HCT116 (cell line): ENCODE measurements at regions not wholly inside any gene's neighbourhood (a gene's known extent, or its start where the extent isn't known, plus 50 kb on each side); places are given as distances from the start of the nearest gene placed in this dataset.

Experiments
- ATAC-seq: fragments of 200-7000 bp; cut with Tn5 transposase; 2 replicates; pipeline ENCODE4 v1.9.1; 2020; ENCODE audit warnings: mild to moderate bottlenecking, moderate library complexity
- BruUV-seq: library from RNA; stranded (reverse); fragments of 400-500 nt; replicated peaks from 2 replicates; lab custom pipeline; 2021; lab: Mats Ljungman, UMichigan
- CTCF ChIA-PET: fragments of 300-600 bp; sonication (Branson Sonifier 250); formaldehyde crosslinking; loops from one replicate; lab custom pipeline; 2021; ENCODE audit warnings: antibody characterized with exemption; lab: Charles Lee
- POLR2A ChIA-PET: fragments of 300-600, 350-600 bp; sonication (Branson Sonifier 250); formaldehyde crosslinking; loops from one replicate; lab custom pipeline; 2021; ENCODE audit warnings: antibody characterized with exemption; lab: Charles Lee
- RAD21 ChIA-PET, 2 experiments: fragments of 300-600 bp; sonication (Branson Sonifier 250); formaldehyde crosslinking; loops; one replicate each; lab custom pipeline; 2023; ENCODE audit warnings: low total read pairs in 2 of 2; ENCODE audit not compliant: uncharacterized antibody in 2 of 2, unreplicated experiment in 2 of 2, low non-redundant PET in 1 of 2; lab: Charles Lee
- DNase-seq: peaks from one replicate; pipeline ENCODE4 v3.0.0-alpha.2; 2010; ENCODE audit warnings: low read depth, low spot score
- H2AFZ ChIP-seq: fragments of 200-600 bp; shearing (Covaris generic), sonication (generic); 2 replicates; pipeline ENCODE4 v1.6.1; 2017; ENCODE audit warnings: low read depth, mixed run types, mixed read lengths, antibody characterized with exemption, low read length; ENCODE audit not compliant: poor library complexity, severe bottlenecking
- H3K27ac ChIP-seq: 2 replicates; pipeline ENCODE4 v1.5.1; 2012; ENCODE audit warnings: low read depth, low read length
- H3K27me3 ChIP-seq: fragments of 200-600 bp; sonication (generic); 2 replicates; pipeline ENCODE4 v1.6.1; 2016; ENCODE audit warnings: mixed run types, low read length, mixed read lengths; ENCODE audit not compliant: insufficient read depth
- H3K36me3 ChIP-seq, 2 experiments: fragments of 200-500 bp in 1 of 2; fragments of 200-600 bp in 1 of 2; sonication (Bioruptor generic) in 1 of 2; sonication (generic) in 1 of 2; 2 replicates each; pipeline versions ENCODE4 v1.5.1 to v1.6.1; 2014 to 2016; ENCODE audit warnings: low read length in 2 of 2, inconsistent platforms in 1 of 2, mixed read lengths in 1 of 2, mixed run types in 1 of 2; ENCODE audit not compliant: insufficient read depth in 2 of 2, control insufficient read depth in 1 of 2
- H3K4me1 ChIP-seq, 2 experiments: fragments of 200-600 bp in 1 of 2; sonication (generic) in 1 of 2; 2 replicates each; pipeline versions ENCODE4 v1.5.1 to v1.6.1; 2012 to 2017; ENCODE audit warnings: low read length in 2 of 2, inconsistent platforms in 1 of 2, mild to moderate bottlenecking in 1 of 2, mixed read lengths in 1 of 2, mixed run types in 1 of 2, moderate library complexity in 1 of 2; ENCODE audit not compliant: insufficient read depth in 2 of 2, control insufficient read depth in 1 of 2
- H3K4me2 ChIP-seq: fragments of 200-600 bp; sonication (generic); 2 replicates; pipeline ENCODE4 v1.6.1; 2017; ENCODE audit warnings: mixed run types, low read length, mixed read lengths
- H3K4me3 ChIP-seq, 2 experiments: fragments of 200-600 bp in 1 of 2; sonication (generic) in 1 of 2; replicated peaks in 1 of 2; 2 replicates each; pipeline ENCODE4 v1.5.1; 2011 to 2016; ENCODE audit warnings: low read length in 2 of 2, control low read depth in 1 of 2, low read depth in 1 of 2, mild to moderate bottlenecking in 1 of 2, mixed read lengths in 1 of 2, mixed run types in 1 of 2
- H3K79me2 ChIP-seq: fragments of 200-600 bp; sonication (generic); 2 replicates; pipeline ENCODE4 v1.6.1; 2017; ENCODE audit warnings: mild to moderate bottlenecking, mixed run types, low read length, moderate library complexity, mixed read lengths; ENCODE audit not compliant: insufficient read depth
- H3K9ac ChIP-seq: fragments of 200-600 bp; sonication (generic); 2 replicates; pipeline ENCODE4 v1.6.1; 2016; ENCODE audit warnings: low read length, mixed read lengths
- H3K9me2 ChIP-seq: fragments of 200-600 bp; sonication (generic), shearing (Covaris generic); 2 replicates; pipeline ENCODE4 v1.6.1; 2017; ENCODE audit warnings: mixed run types, mild to moderate bottlenecking, moderate library complexity; ENCODE audit not compliant: insufficient read depth
- H3K9me3 ChIP-seq, 2 experiments: fragments of 200-500 bp in 1 of 2; fragments of 200-600 bp in 1 of 2; sonication (Bioruptor generic) in 1 of 2; sonication (generic) in 1 of 2; 2 replicates each; pipeline ENCODE4 v1.6.1; 2014 to 2017; ENCODE audit warnings: low read length in 2 of 2, mixed read lengths in 2 of 2, inconsistent platforms in 1 of 2, low read depth in 1 of 2, mild to moderate bottlenecking in 1 of 2, mixed run types in 1 of 2, moderate library complexity in 1 of 2; ENCODE audit not compliant: control insufficient read depth in 1 of 2, insufficient read depth in 1 of 2
- H4K20me1 ChIP-seq: fragments of 200-600 bp; sonication (generic), shearing (Covaris generic); 2 replicates; pipeline ENCODE4 v1.6.1; 2017; ENCODE audit warnings: mixed run types, mild to moderate bottlenecking, moderate library complexity; ENCODE audit not compliant: insufficient read depth
- CBX3 ChIP-seq: IDR thresholded peaks from 2 replicates; pipeline ENCODE4 v1.6.1; 2012; ENCODE audit warnings: low read depth
- EGR1 ChIP-seq: IDR thresholded peaks from 2 replicates; pipeline ENCODE4 v1.6.1; 2012; ENCODE audit warnings: low read depth
- JUND ChIP-seq: IDR thresholded peaks from 2 replicates; pipeline ENCODE4 v1.6.1; 2012
- SP1 ChIP-seq: IDR thresholded peaks from 2 replicates; pipeline ENCODE4 v1.6.1; 2012; ENCODE audit warnings: low read depth
- SRF ChIP-seq: IDR thresholded peaks from 2 replicates; pipeline ENCODE4 v1.6.1; 2012; ENCODE audit warnings: low read depth
- TCF7L2 ChIP-seq: IDR thresholded peaks from 2 replicates; pipeline ENCODE4 v1.7.0; 2011; ENCODE audit warnings: borderline replicate concordance, inconsistent platforms; ENCODE audit not compliant: insufficient read depth, insufficient read length; ENCODE audit errors: extremely low read depth
- ZNF274 ChIP-seq: fragments of 200-500 bp; sonication (Bioruptor generic); IDR thresholded peaks from 2 replicates; pipeline ENCODE4 v1.6.1; 2014; ENCODE audit warnings: mild to moderate bottlenecking, low read depth, low read length, inconsistent platforms
- intact Hi-C: fragments of 100-400 bp; cut with micrococcal nuclease; formaldehyde crosslinking; loops from 2 replicates; pipeline ENCODE4 v1.10.0; 2022
- TF ChIP-seq, protein P1 (sequence below), 3 experiments: fragments of 200-600 bp in 1 of 3; sonication (generic) in 1 of 3; IDR thresholded peaks in 2 of 3; conservative IDR thresholded peaks in 1 of 3; 2 replicates each; pipeline ENCODE4 v1.5.1; 2012 to 2017; ENCODE audit warnings: low read depth in 2 of 3, low read length in 2 of 3, antibody characterized with exemption in 1 of 3, borderline replicate concordance in 1 of 3, control low read depth in 1 of 3, mild to moderate bottlenecking in 1 of 3, mixed read lengths in 1 of 3, mixed run types in 1 of 3, moderate library complexity in 1 of 3; ENCODE audit not compliant: insufficient read depth in 1 of 3
- TF ChIP-seq, protein P2 (sequence below): IDR thresholded peaks from 2 replicates; pipeline ENCODE4 v1.6.1; 2012; ENCODE audit warnings: low read depth

DNA sequence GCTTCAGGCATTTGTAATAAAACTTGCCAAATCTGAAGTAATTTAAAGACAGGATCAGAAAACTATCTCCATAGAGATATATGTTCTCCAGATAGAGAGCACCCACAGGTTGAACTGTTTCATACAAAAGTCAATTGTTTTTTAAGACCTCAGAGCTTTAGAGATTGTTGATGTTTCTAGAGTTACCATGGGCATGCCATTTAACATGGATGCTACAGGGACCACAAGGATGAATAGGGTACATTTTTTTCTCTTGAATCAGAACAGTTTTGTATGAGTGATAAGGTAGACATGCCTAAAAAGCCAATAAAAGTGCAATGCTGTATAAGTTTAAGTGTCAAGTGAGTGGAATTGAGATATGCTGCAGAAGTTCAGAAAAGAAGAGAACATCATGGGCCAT, 511.0 kb upstream of the CAMK1G start:
- ChIA-PET RAD21 (no interaction called here), POLR2A (no interaction called here), CTCF (no interaction called here)
- Histone ChIP-seq H3K4me1 (no peaks in the 10 kb centered on the region), H3K9me2 (no peaks in the 10 kb centered on the region), H4K20me1 (no peaks in the 10 kb centered on the region), H3K4me3 (no peak overlapping the region), H3K79me2 (no peaks in the 10 kb centered on the region), H3K27ac (no peak overlapping the region), H3K9ac (no peak overlapping the region), H2AFZ (no peak overlapping the region), H3K36me3 (no peaks in the 10 kb centered on the region), H3K4me2 (no peak overlapping the region), H3K27me3 (no peaks in the 10 kb centered on the region), H3K9me3 (no peaks in the 10 kb centered on the region)
- no peak for TF ChIP-seq CBX3
- TF ChIP-seq ZNF274: no peak
- no peak for TF ChIP-seq JUND
- no peak for TF ChIP-seq TCF7L2
- no peak for TF ChIP-seq EGR1
- no peak for TF ChIP-seq SRF
- TF ChIP-seq SP1: no peak
- TF ChIP-seq, protein P1, sequence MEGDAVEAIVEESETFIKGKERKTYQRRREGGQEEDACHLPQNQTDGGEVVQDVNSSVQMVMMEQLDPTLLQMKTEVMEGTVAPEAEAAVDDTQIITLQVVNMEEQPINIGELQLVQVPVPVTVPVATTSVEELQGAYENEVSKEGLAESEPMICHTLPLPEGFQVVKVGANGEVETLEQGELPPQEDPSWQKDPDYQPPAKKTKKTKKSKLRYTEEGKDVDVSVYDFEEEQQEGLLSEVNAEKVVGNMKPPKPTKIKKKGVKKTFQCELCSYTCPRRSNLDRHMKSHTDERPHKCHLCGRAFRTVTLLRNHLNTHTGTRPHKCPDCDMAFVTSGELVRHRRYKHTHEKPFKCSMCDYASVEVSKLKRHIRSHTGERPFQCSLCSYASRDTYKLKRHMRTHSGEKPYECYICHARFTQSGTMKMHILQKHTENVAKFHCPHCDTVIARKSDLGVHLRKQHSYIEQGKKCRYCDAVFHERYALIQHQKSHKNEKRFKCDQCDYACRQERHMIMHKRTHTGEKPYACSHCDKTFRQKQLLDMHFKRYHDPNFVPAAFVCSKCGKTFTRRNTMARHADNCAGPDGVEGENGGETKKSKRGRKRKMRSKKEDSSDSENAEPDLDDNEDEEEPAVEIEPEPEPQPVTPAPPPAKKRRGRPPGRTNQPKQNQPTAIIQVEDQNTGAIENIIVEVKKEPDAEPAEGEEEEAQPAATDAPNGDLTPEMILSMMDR (IDR thresholded peaks at IDR 0.05 in 2 of 3, conservative IDR thresholded peaks at IDR 0.05 in 1 of 3; ENCODE audit: borderline replicate concordance in 1 of 3, insufficient read depth in 1 of 3, low read depth in 2 of 3, low read length in 2 of 3): no peak
- TF ChIP-seq, protein P2, sequence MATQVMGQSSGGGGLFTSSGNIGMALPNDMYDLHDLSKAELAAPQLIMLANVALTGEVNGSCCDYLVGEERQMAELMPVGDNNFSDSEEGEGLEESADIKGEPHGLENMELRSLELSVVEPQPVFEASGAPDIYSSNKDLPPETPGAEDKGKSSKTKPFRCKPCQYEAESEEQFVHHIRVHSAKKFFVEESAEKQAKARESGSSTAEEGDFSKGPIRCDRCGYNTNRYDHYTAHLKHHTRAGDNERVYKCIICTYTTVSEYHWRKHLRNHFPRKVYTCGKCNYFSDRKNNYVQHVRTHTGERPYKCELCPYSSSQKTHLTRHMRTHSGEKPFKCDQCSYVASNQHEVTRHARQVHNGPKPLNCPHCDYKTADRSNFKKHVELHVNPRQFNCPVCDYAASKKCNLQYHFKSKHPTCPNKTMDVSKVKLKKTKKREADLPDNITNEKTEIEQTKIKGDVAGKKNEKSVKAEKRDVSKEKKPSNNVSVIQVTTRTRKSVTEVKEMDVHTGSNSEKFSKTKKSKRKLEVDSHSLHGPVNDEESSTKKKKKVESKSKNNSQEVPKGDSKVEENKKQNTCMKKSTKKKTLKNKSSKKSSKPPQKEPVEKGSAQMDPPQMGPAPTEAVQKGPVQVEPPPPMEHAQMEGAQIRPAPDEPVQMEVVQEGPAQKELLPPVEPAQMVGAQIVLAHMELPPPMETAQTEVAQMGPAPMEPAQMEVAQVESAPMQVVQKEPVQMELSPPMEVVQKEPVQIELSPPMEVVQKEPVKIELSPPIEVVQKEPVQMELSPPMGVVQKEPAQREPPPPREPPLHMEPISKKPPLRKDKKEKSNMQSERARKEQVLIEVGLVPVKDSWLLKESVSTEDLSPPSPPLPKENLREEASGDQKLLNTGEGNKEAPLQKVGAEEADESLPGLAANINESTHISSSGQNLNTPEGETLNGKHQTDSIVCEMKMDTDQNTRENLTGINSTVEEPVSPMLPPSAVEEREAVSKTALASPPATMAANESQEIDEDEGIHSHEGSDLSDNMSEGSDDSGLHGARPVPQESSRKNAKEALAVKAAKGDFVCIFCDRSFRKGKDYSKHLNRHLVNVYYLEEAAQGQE: no peak
- no peak for DNase-seq
- intact Hi-C loops: no loop called here
- no peak for ATAC-seq
- BruUV-seq: no TSS peak
